Gastrocnemius medialis (tissue), 4 donors: ENCODE measurements at regions not wholly inside any gene's neighbourhood (a gene's known extent, or its start where the extent isn't known, plus 50 kb on each side); places are given as distances from the start of the nearest gene placed in this dataset.

Experiments used
- ATAC-seq, 2 donors: fragments of 150-250 bp; one replicate each; pipeline ENCODE4 v1.9.1; 2016
- DNase-seq, 2 donors: peaks; one replicate each; pipeline ENCODE4 v3.0.0-alpha.2; 2019
- H3K27ac ChIP-seq, 4 donors: fragments of 200-600 bp; sonication (generic); 1 replicate in 1 of 4; 2 replicates in 3 of 4; pipeline ENCODE4 v1.5.1; 2016 to 2018; ENCODE audit warnings: mild to moderate bottlenecking in 2 of 4, moderate library complexity in 1 of 4
- H3K27me3 ChIP-seq, 3 donors: fragments of 200-600 bp; sonication (generic) in 2 of 3; 1 replicate in 1 of 3; 2 replicates in 2 of 3; pipeline versions ENCODE4 v1.5.1 to v1.6.0; 2016 to 2019; ENCODE audit warnings: mild to moderate bottlenecking in 1 of 3, moderate library complexity in 1 of 3
- H3K36me3 ChIP-seq, 2 donors: fragments of 200-600 bp; sonication (generic) in 1 of 2; one replicate each; pipeline ENCODE4 v1.5.1; 2017 to 2018
- H3K4me1 ChIP-seq, 2 donors: fragments of 200-600 bp; sonication (generic) in 1 of 2; one replicate each; pipeline ENCODE4 v1.5.1; 2016 to 2017; ENCODE audit warnings: mild to moderate bottlenecking in 2 of 2
- H3K4me3 ChIP-seq, 4 donors: fragments of 200-600 bp; sonication (generic) in 3 of 4; 1 replicate in 1 of 4; 2 replicates in 3 of 4; pipeline ENCODE4 v1.5.1; 2016 to 2019; ENCODE audit warnings: mild to moderate bottlenecking in 2 of 4
- H3K9me3 ChIP-seq, 3 donors: fragments of 200-600 bp; sonication (generic) in 2 of 3; 1 replicate in 1 of 3; 2 replicates in 2 of 3; pipeline ENCODE4 v1.5.1; 2016 to 2019
- POLR2A ChIP-seq, 2 donors: fragments of 450-650 bp; IDR thresholded peaks; one replicate each; pipeline ENCODE4 v1.6.1; 2017; ENCODE audit warnings: antibody characterized with exemption in 2 of 2, mild to moderate bottlenecking in 2 of 2, moderate library complexity in 2 of 2
- in situ Hi-C, 4 donors: fragments of 200-750 bp; cut with MboI; loops; one replicate each; pipeline versions ENCODE4 v1.15.0 to v1.8.0; 2017; ENCODE audit warnings: low sequenced_read_pairs in 4 of 4
- intact Hi-C: fragments of 100-400 bp; cut with DNase I; formaldehyde crosslinking; loops from one replicate; pipeline ENCODE4 v1.15.1; 2023; ENCODE audit warnings: low total_unique reads
- TF ChIP-seq, protein P1 (sequence below), 5 experiments: fragments of 450-650 bp in 3 of 5; fragments of 200-600 bp in 2 of 5; sonication (generic) in 2 of 5; IDR thresholded peaks in 4 of 5; conservative IDR thresholded peaks in 1 of 5; 1 replicate in 4 of 5; 2 replicates in 1 of 5; pipeline ENCODE4 v1.5.1; 2016 to 2019; ENCODE audit warnings: antibody characterized with exemption in 5 of 5, mild to moderate bottlenecking in 3 of 5, moderate library complexity in 3 of 5

DNA sequence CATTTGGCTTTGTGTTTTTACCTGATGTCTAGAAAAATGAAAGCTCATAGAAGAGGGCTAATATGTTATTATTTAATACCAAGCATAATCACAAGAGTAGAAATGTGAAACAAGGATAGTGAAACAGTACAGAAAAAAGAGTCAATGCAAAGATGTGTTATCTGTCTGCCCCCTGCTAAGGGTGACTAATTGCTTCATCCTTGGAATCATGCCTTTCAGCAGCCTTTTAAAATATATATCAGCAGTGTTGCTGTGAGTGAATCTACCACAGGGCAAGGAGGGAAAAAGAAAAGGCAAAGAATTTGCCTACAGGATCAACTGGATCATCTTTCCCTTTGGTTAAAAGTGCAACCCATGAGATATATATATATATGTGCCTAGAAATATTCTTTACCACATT, 867.2 kb upstream of the RAG2 start:
- Histone ChIP-seq H3K27ac (no peak overlapping the region), H3K4me3 (no peak overlapping the region), H3K9me3 (no peaks in the 10 kb centered on the region), H3K4me1 (no peaks in the 10 kb centered on the region), H3K27me3 (no peaks in the 10 kb centered on the region), H3K36me3 (no peaks in the 10 kb centered on the region)
- no peak for DNase-seq
- intact Hi-C loops, result no loop called here
- TF ChIP-seq POLR2A (IDR thresholded peaks at IDR 0.05), result no peak
- TF ChIP-seq, protein P1, sequence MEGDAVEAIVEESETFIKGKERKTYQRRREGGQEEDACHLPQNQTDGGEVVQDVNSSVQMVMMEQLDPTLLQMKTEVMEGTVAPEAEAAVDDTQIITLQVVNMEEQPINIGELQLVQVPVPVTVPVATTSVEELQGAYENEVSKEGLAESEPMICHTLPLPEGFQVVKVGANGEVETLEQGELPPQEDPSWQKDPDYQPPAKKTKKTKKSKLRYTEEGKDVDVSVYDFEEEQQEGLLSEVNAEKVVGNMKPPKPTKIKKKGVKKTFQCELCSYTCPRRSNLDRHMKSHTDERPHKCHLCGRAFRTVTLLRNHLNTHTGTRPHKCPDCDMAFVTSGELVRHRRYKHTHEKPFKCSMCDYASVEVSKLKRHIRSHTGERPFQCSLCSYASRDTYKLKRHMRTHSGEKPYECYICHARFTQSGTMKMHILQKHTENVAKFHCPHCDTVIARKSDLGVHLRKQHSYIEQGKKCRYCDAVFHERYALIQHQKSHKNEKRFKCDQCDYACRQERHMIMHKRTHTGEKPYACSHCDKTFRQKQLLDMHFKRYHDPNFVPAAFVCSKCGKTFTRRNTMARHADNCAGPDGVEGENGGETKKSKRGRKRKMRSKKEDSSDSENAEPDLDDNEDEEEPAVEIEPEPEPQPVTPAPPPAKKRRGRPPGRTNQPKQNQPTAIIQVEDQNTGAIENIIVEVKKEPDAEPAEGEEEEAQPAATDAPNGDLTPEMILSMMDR (IDR thresholded peaks at IDR 0.05 in 4 of 5, conservative IDR thresholded peaks at IDR 0.05 in 1 of 5), result no peak
- ATAC-seq, result no peak
- in situ Hi-C loops, result no loop called here

DNA sequence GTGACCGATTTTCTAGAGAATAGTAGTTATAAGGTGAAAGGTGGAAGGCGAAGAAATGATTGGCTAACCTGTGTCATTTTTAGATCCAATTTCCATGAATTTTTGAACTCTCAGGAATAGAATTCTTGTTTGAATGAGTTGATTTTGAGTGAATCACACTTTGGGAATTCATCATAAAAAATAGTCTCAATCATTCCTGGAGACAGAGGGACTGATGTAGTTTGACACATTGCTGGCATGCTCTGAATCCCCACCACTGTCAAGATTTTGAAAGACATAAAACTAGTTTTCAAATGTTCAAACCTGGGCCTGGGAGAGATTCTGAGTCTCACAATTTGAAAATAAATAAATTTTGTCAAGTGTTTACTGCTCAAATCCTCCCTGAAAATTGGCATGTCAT, 861.4 kb upstream of the RAG2 start:
- TF ChIP-seq POLR2A (IDR thresholded peaks at IDR 0.05), result no peak
- TF ChIP-seq, protein P1 (IDR thresholded peaks at IDR 0.05 in 4 of 5, conservative IDR thresholded peaks at IDR 0.05 in 1 of 5), result no peak
- no peaks in the 10 kb centered on the region for H3K9me3 ChIP-seq
- in situ Hi-C loops (no loop called here), intact Hi-C loops (no loop called here)
- DNase-seq, result no peak
- no peaks in the 10 kb centered on the region for H3K27me3 ChIP-seq
- no peak for ATAC-seq
- H3K4me3 ChIP-seq, result no peak overlapping the region
- no peaks in the 10 kb centered on the region for H3K4me1 ChIP-seq
- no peak overlapping the region for H3K27ac ChIP-seq
- no peaks in the 10 kb centered on the region for H3K36me3 ChIP-seq

DNA sequence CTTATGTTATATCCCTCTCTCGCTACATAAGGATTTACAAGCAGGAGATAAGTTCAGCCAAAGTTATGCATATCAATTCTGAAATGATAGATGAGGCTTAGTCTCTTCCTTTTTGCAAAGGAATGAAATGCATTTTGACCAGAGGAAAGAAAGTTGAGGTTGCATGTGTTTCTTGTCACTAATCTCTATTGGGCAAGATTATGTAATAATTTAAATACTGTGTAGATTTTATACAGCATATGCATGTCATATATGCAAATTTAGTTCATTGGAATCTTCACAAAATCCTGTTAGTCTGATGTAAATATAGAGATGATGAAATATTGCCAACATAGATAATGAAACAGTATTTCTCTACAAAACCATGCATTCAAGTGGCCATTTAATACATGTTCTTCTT, 858.7 kb upstream of the RAG2 start:
- no peaks in the 10 kb centered on the region for H3K36me3 ChIP-seq
- no peak overlapping the region for H3K4me3 ChIP-seq
- in situ Hi-C loops (no loop called here), intact Hi-C loops (no loop called here)
- no peak overlapping the region for H3K27ac ChIP-seq
- H3K4me1 ChIP-seq, result no peaks in the 10 kb centered on the region
- no peak for ATAC-seq
- DNase-seq, result no peak
- H3K9me3 ChIP-seq, result no peaks in the 10 kb centered on the region
- TF ChIP-seq, protein P1 (IDR thresholded peaks at IDR 0.05 in 4 of 5, conservative IDR thresholded peaks at IDR 0.05 in 1 of 5), result no peak
- no peak for TF ChIP-seq POLR2A (IDR thresholded peaks at IDR 0.05)
- no peaks in the 10 kb centered on the region for H3K27me3 ChIP-seq

DNA sequence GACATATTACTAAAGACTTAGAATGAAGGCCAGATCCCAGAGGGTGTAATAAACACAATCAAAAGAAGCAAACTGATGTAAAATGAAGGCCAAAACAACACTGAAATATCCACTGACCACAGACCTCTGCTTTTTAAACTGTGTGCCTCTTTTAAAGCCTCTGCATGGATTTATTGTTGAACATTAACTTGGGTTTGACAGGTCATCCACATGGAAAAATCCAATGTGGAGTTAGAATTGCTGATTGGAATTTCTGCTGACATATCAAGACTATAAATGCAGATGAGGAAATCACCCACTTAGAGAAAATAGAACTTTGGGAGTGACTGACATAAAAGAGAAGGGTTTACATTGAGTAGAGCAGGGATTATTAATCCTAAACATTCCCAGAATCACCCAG, 853.9 kb upstream of the RAG2 start:
- H3K36me3 ChIP-seq, result no peaks in the 10 kb centered on the region
- in situ Hi-C loops (no loop called here), intact Hi-C loops (no loop called here)
- H3K27ac ChIP-seq, result no peak overlapping the region
- H3K4me1 ChIP-seq, result no peaks in the 10 kb centered on the region
- DNase-seq (no peak), ATAC-seq (no peak)
- H3K27me3 ChIP-seq, result no peaks in the 10 kb centered on the region
- no peak overlapping the region for H3K4me3 ChIP-seq
- TF ChIP-seq POLR2A (IDR thresholded peaks at IDR 0.05), result no peak
- TF ChIP-seq, protein P1 (IDR thresholded peaks at IDR 0.05 in 4 of 5, conservative IDR thresholded peaks at IDR 0.05 in 1 of 5), result no peak
- no peaks in the 10 kb centered on the region for H3K9me3 ChIP-seq

DNA sequence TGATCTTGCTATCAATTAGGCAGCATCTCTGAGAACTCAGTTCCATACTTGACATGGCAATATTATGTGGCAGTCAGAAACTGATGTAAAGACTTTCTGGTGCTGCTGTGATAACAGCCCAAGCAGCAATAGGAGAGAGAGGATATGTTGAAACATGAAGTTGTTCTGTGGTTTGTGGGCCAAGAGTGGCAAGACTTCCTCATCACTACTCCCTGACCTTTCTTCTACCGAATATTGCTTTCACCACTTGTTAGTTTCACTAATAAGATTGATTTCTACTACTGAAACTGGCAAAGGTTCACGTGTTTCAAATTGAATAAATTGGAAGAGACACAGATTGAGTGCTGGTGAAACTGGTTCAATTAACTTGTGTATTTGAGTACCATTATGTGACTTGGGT, 852.6 kb upstream of the RAG2 start:
- no peak overlapping the region for H3K4me3 ChIP-seq
- ATAC-seq (no peak), DNase-seq (no peak)
- H3K4me1 ChIP-seq, result no peaks in the 10 kb centered on the region
- no peak for TF ChIP-seq POLR2A (IDR thresholded peaks at IDR 0.05)
- TF ChIP-seq, protein P1 (IDR thresholded peaks at IDR 0.05 in 4 of 5, conservative IDR thresholded peaks at IDR 0.05 in 1 of 5), result no peak
- H3K9me3 ChIP-seq, result no peaks in the 10 kb centered on the region
- H3K27me3 ChIP-seq, result no peaks in the 10 kb centered on the region
- intact Hi-C loops, result no loop called here
- in situ Hi-C loops, result no loop called here
- no peak overlapping the region for H3K27ac ChIP-seq
- H3K36me3 ChIP-seq, result no peaks in the 10 kb centered on the region
